Retinal pigment epithelial cell (primary cell): ENCODE measurements at regions not wholly inside any gene's neighbourhood (a gene's known extent, or its start where the extent isn't known, plus 50 kb on each side); places are given as distances from the start of the nearest gene placed in this dataset.

ENCODE experiments used
- DNase-seq: peaks from one replicate; pipeline ENCODE4 v3.0.0-alpha.2; 2010; ENCODE audit warnings: low read depth
- H3K4me3 ChIP-seq: 2 replicates; pipeline ENCODE4 v1.5.1; 2011; ENCODE audit warnings: mild to moderate bottlenecking, low read length, control low read depth, moderate library complexity
- CTCF ChIP-seq: conservative IDR thresholded peaks from 2 replicates; pipeline ENCODE4 v1.5.1; 2011; ENCODE audit warnings: low read depth, low read length, control low read depth, inconsistent platforms

- no peak for TF ChIP-seq CTCF
- H3K4me3 ChIP-seq = no peak overlapping the region
- no peak for DNase-seq
Observed at GRCh38 chr4:156329779-156330178, 376.1 kb upstream of the CTSO start.

GRCh38 chr4:156328882-156329281 lies 375.2 kb upstream of the CTSO start:
- DNase-seq = no peak
- no peak for TF ChIP-seq CTCF
- H3K4me3 ChIP-seq = no peak overlapping the region

GRCh38 chr4:156326246-156326645 lies 372.6 kb upstream of the CTSO start:
- no peak for TF ChIP-seq CTCF
- no peak for DNase-seq
- H3K4me3 ChIP-seq = no peak overlapping the region

GRCh38 chr4:156322592-156322991 lies 368.9 kb upstream of the CTSO start:
- DNase-seq = peak; percentile 20
- H3K4me3 ChIP-seq = no peak overlapping the region
- TF ChIP-seq CTCF = no peak

- no peak overlapping the region for H3K4me3 ChIP-seq
- no peak for TF ChIP-seq CTCF
- DNase-seq = no peak
Observed at GRCh38 chr4:156321203-156321602, 367.5 kb upstream of the CTSO start.

GRCh38 chr4:156313497-156313896 lies 359.8 kb upstream of the CTSO start:
- no peak for DNase-seq
- no peak overlapping the region for H3K4me3 ChIP-seq
- no peak for TF ChIP-seq CTCF

- H3K4me3 ChIP-seq = no peak overlapping the region
- DNase-seq = peak; percentile 15
- no peak for TF ChIP-seq CTCF
Observed at GRCh38 chr4:156312261-156312847, 358.7 kb upstream of the CTSO start.
